ENCODE measurements at regions not wholly inside any gene's neighbourhood (a gene's known extent, or its start where the extent isn't known, plus 50 kb on each side); places are given as distances from the start of the nearest gene placed in this dataset.

DNA sequence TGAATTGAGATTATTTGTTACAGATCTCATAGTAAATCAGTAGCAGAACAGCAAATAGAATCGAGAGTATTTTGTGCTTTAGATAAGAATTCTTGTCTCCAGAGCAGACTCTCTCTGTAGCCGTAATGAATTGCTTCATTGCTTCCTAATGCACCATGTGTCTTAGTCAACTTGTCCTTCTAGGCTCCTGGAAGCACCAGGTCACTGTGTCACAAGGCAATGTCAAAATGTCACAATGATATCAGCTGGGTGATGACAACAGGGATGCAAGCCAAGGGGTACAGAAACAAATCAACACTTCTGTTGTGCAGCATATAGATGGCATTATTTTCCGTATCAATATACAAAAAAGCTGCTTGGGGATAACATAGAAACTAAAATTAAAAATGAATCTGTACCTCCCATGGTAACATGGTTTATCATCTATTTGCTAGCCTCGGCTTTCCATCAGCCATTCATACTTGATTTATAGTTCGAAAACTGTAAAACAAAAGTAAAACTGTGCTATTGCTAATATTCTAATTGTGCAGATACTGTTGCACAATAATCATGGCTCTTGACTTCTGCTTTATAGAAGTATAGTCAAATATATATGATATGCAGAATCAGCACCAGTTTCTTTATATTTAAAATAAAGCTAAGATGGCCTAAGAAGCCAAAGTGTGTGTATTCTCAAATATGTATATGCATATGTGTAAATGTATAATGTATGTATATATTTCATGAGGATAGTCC is 435.9 kb upstream of the TLE4 start:
- no peak for DNase-seq (ENCODE audit: low spot score)

GRCh38 chr9:79140751-79141150 is 431.0 kb upstream of the TLE4 start:
- peak; percentile 49 for DNase-seq (ENCODE audit: low spot score)

DNA sequence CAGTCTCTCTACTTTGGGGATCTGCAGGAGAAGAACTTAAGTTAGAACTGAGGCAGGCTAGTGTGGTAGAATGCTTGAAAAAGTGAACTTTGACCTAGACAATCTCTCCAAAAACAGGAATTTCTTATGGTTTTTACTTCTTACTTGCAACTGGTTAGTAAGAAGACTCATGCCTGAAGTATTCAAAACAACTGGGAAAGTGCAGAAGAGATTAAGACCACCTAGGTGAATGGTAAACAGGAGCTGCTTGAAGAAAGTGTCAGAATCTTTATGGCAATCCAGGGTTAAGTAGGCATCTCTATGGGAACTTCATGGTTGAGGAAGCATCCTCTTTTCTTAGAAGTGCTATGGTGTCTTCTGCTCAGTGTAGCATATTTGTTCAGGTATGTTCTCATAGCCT is 428.6 kb upstream of the TLE4 start:
- no peak for DNase-seq (ENCODE audit: low spot score)

DNA sequence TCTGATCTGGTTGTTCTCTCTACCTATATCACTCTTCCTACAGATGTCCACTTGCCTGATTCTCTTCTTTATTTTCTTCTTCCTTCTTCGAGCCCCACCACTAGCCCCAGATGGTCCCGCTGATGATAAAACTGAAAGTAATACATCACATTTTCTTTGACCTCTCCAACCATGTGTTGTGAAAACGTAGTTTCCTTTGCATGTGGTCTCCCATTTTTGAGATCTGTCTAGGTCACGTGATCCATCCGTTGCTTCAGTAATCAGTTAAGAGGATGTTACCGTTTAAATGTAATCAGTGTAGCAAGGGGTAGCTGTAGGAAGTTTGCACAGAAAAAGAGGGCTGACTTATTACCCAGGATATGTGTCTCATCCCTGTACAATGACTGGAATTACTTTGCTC is 426.3 kb upstream of the TLE4 start:
- no peak for DNase-seq (ENCODE audit: low spot score)

GRCh38 chr9:79149585-79149984 is 422.2 kb upstream of the TLE4 start:
- DNase-seq (ENCODE audit: low spot score), result no peak

DNA sequence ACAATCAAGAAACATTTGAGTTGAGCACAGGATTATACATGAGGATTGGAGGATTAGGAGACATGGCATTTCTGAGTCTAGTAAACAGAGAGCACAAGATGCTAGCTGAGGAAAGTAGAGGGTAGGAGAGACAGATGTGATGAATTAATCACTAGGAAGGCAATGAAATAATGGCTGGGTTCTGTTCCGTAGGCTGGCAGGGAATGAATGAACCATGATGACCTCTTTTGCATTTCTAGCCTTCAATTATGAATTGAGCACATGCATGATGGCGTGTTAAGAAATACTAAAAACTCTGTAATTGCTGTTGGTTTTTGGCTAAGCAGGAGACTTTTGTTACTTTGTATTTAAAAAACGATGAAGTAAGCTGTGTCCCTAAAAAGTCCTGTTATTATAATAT is 420.0 kb upstream of the TLE4 start:
- DNase-seq (ENCODE audit: low spot score), result no peak

DNA sequence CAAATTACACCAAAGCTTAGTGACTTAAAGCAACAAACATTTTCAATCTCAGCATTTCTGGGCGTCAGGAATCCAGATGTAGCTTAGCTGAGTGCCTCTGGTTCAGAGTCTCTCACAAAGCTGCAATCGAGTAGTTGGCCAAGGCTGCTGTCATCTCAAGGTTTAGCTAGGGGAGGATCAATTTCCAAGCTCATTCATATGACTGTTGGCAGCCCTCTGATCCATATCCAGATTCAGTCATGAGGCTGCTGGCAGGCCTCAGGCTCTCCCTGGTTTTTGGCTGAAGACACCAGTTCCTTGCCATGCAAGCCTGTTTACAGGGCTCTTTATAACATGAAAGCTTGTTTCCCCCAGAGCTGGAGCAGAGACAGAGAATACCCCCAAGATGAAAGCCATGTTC is 419.5 kb upstream of the TLE4 start:
- DNase-seq (ENCODE audit: low spot score), result no peak

DNA sequence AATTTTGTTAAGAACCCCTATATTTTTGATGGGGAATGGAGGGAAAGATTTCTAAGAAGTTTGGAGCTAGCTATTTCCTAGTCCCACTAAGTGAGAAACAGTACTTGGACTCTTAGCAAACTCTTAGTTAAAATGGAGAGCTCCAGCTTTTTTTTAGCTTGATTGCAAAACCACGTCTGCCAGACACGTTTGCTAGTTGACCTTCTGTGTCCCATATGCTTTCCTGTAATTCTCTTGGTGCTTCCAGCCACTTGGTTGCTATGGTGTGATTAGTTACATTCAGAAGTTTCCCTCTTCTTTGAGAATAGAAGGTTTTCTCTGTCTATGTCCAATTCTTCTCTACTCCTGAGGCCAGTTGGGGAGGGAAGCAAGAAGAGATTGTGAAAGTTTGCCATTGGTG is 417.0 kb upstream of the TLE4 start:
- DNase-seq (ENCODE audit: low spot score), result no peak

DNA sequence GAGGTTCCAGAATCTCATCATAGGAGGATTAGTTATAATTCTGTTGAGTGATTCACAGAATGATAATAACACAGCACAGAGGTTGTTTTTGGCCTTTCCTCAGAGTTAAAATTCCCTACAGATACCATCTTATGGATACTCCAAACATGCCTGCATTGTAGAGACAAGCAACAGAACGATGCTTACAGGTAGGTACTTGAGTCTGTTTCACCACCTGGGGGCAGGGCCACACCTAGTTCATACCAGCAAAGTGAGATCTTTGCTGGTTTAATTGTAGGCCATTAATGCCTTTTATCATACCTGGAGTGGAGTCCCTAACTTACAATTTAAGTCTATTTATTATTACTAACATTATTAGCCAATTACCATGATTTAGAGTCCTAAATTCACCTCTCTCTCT is 416.5 kb upstream of the TLE4 start:
- no peak for DNase-seq (ENCODE audit: low spot score)

DNA sequence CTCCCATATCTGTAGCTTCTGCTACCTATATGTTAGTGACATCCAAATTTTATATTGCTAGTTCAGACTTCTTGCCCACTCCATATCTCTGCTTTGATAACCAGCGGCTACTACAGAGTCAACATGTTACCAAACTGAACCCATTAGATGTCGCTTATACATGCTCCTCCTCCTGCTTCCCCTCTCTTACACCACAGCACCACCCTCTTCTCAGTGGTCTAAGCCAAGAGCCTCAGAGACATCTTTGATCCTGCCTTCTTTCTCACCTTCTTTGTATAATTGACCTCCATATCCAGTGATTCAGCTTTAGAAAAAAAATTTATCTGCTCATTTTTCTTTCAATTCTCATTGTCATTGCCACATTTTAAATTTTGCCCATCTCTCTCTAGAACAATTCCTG is 408.2 kb upstream of the TLE4 start:
- DNase-seq (ENCODE audit: low spot score), result no peak

GRCh38 chr9:79164406-79164805 is 407.4 kb upstream of the TLE4 start:
- DNase-seq (ENCODE audit: low spot score), result no peak

GRCh38 chr9:79165020-79165780 is 406.6 kb upstream of the TLE4 start:
- peak; percentile 7 for DNase-seq (ENCODE audit: low spot score)

GRCh38 chr9:79166005-79166404 is 405.8 kb upstream of the TLE4 start:
- peak; percentile 71 for DNase-seq (ENCODE audit: low spot score)

- no peak for DNase-seq (ENCODE audit: low spot score)
Measured at GRCh38 chr9:79170643-79171042, 401.1 kb upstream of the TLE4 start.

DNA sequence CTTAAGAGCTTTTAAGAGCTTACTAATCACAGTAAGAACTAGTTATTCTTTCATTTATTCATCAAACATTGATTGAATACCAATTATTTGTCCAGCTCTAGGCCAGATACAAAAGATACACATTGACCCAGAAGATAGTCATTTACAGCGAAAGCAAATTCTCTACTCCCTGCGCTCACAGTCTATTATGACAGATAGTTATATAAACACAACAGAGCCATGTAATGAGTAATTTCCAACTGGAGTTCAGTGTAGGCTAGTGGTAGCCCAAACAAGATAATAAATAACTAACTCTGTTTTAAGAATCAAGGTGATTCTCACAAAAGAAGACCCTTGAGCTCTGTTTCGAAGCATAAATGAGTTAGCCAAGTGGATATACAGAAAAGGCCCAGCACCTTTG is 397.8 kb upstream of the TLE4 start:
- DNase-seq (ENCODE audit: low spot score), result no peak

GRCh38 chr9:79176014-79176697 is 395.6 kb upstream of the TLE4 start:
- no peak for DNase-seq (ENCODE audit: low spot score)

DNA sequence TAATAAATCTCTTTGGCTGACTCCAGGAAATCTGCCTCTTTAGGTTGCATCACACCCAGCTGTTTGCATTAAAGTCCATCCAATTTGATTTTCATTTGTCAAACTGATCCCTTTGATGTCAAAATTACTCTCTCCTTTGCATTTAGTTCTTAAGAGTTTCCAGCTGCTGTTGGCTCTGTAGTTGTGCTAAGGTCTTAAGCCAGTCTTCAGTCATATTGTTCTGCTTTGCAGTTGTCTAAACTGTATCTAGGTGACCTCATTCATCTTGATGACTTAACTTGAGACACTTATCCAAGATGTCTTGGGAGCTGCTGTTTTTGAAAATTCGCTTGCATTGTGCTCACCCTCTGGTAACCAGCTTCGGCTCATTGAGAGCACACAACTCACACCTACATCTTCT is 386.9 kb upstream of the TLE4 start:
- DNase-seq (ENCODE audit: low spot score), result peak; percentile 54

DNA sequence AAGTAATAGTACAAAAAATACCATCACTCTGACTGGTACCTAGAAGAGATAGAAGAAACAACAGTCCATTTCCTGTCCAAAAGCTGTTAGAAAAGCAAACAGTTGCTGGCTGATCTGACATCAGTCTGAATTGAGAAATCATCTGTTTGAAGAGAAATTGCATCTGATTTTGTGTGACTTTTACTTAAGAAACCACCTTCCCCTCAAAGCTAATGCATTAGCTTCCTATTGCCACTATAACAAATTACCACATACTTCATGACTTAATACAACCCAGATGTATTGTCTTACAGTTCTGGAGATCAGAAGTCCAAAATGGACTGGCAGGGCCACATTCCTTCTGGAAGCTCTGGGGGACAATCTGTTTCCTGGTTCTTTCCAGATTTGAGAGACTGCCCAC is 385.9 kb upstream of the TLE4 start:
- no peak for DNase-seq (ENCODE audit: low spot score)

DNA sequence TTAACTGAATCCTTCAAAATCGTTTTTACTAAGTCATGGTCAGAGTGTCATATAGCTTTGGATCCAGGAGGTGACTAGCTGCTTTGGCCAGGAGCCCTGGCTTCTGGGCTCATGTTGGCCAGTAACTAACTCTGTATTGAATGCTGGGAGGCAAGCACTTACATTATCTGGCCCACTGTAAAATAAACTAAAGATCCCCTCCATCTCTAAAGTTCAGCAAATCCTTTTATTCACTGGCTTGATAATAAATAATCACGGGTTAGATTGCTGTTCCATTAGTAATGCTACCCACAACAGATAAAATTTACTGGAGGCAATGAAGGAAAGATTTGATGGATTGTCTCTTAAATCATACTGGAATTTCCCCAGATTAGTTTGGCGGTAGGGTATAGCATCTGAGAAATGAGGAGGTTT is 382.2 kb upstream of the TLE4 start:
- DNase-seq (ENCODE audit: low spot score), result peak; percentile 93

- DNase-seq (ENCODE audit: low spot score), result peak; percentile 80
Measured at GRCh38 chr9:79193001-79193400, 378.8 kb upstream of the TLE4 start.

DNA sequence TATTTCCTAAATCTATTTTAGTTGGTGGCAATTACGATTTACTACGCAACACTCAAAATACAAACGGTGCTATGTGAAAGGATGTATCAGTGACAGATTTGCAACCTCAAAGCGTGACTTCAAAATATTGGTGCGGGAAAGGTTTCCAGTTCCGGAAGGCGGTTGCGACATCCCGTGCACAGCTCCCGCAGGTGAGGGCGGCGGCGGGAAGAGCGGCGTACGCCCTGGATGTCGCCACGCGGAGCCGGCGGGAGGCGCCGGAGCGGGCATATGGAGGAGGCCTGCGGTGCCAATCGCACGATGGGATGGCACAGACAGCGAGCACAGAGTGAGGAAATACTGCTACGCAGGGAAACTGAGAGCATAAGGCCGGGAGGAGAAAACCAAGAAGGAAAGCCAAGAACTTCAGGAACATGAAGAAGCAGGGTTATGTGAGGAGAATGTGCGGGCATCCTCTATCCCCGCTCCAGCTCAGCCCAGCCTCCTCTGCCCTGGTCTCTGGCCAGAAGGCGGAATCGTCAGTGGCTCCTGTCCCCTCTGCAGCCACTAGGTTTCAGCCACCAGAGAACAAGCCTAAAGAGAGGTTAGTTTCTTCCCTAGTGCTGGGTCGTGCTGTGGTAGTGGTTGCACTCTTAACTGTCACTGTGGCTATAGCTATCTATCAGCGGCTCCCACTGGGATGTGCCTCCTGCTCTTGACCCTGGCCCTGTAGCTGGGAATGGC is 378.1 kb upstream of the TLE4 start:
- DNase-seq (ENCODE audit: low spot score), result no peak

- peak; percentile 94 for DNase-seq (ENCODE audit: low spot score)
Measured at GRCh38 chr9:79195879-79196278, 375.9 kb upstream of the TLE4 start.

All from umbilical cord (tissue), 1 donor.